GM23248 (cell line): ENCODE measurements at regions not wholly inside any gene's neighbourhood (a gene's known extent, or its start where the extent isn't known, plus 50 kb on each side); places are given as distances from the start of the nearest gene placed in this dataset.
"Not testable (repeated sequence)": the region's sequence is repeated elsewhere in the genome, so short reads cannot be mapped to it uniquely, and the experiment has no call there.

Experiments
- DNase-seq: peaks from one replicate; pipeline ENCODE4 v3.0.0-alpha.2; 2015
- H2AFZ ChIP-seq: fragments of 200-600 bp; sonication (generic); 2 replicates; pipeline ENCODE4 v1.6.1; 2016; ENCODE audit warnings: antibody characterized with exemption
- H3F3A ChIP-seq: fragments of 200-600 bp; sonication (generic); 2 replicates; pipeline ENCODE4 v1.6.1; 2016; ENCODE audit warnings: mild to moderate bottlenecking, antibody characterized with exemption, mixed run types; ENCODE audit not compliant: insufficient read depth
- H3K27ac ChIP-seq: fragments of 200-600 bp; sonication (generic); 2 replicates; pipeline ENCODE4 v1.5.1; 2016; ENCODE audit warnings: mild to moderate bottlenecking
- H3K27me3 ChIP-seq: fragments of 200-600 bp; sonication (generic); replicated peaks from 2 replicates; pipeline ENCODE4 v1.6.1; 2016; ENCODE audit warnings: mild to moderate bottlenecking; ENCODE audit not compliant: insufficient read depth
- H3K36me3 ChIP-seq: fragments of 200-600 bp; sonication (generic); 2 replicates; pipeline ENCODE4 v1.6.1; 2016; ENCODE audit warnings: low read depth, mild to moderate bottlenecking
- H3K4me1 ChIP-seq: fragments of 200-600 bp; sonication (generic); 2 replicates; pipeline ENCODE4 v1.6.1; 2016; ENCODE audit warnings: mild to moderate bottlenecking; ENCODE audit not compliant: insufficient read depth
- H3K4me2 ChIP-seq: fragments of 200-600 bp; sonication (generic); one replicate; pipeline ENCODE4 v1.6.1; 2016; ENCODE audit warnings: mild to moderate bottlenecking; ENCODE audit not compliant: unreplicated experiment
- H3K4me3 ChIP-seq: fragments of 200-600 bp; sonication (generic); 2 replicates; pipeline ENCODE4 v1.5.1; 2016; ENCODE audit warnings: mild to moderate bottlenecking
- H3K79me2 ChIP-seq: fragments of 200-600 bp; sonication (generic); 2 replicates; pipeline ENCODE4 v1.6.1; 2016; ENCODE audit warnings: mild to moderate bottlenecking; ENCODE audit not compliant: insufficient read depth
- H3K9ac ChIP-seq: fragments of 200-600 bp; sonication (generic); 2 replicates; pipeline ENCODE4 v1.6.1; 2016; ENCODE audit warnings: mild to moderate bottlenecking
- H3K9me2 ChIP-seq: fragments of 200-600 bp; sonication (generic); 2 replicates; pipeline ENCODE4 v1.6.1; 2016; ENCODE audit warnings: mixed run types, mild to moderate bottlenecking, moderate library complexity; ENCODE audit not compliant: insufficient read depth
- H3K9me3 ChIP-seq: fragments of 200-600 bp; sonication (generic); one replicate; pipeline ENCODE4 v1.6.1; 2017; ENCODE audit warnings: low read depth
- H4K20me1 ChIP-seq: fragments of 200-600 bp; sonication (generic); 2 replicates; pipeline ENCODE4 v1.6.0; 2016; ENCODE audit not compliant: insufficient read depth
- EZH2 ChIP-seq: fragments of 200-600 bp; sonication (generic); IDR thresholded peaks from 2 replicates; pipeline ENCODE4 v1.6.1; 2018; ENCODE audit warnings: antibody characterized with exemption, mild to moderate bottlenecking; ENCODE audit not compliant: insufficient read depth, poor library complexity, severe bottlenecking
- EZH2phosphoT487 ChIP-seq: fragments of 200-600 bp; sonication (generic); IDR thresholded peaks from 2 replicates; pipeline ENCODE4 v1.6.1; 2018; ENCODE audit warnings: antibody characterized with exemption, moderate library complexity, mild to moderate bottlenecking, low read depth; ENCODE audit not compliant: insufficient read depth
- WGBS, 2 experiments: methylation state at CpG; one replicate each; pipeline ENCODE4 v1.1.6; 2015 to 2017; ENCODE audit warnings: low lambda C conversion rate in 2 of 2, low coverage in 1 of 2; ENCODE audit errors: missing lambda C conversion rate in 2 of 2; 5-methylcytosine and 5-hydroxymethylcytosine counted together
- in situ Hi-C: fragments of 300-500 bp; cut with MboI; formaldehyde crosslinking; loops from 2 replicates; pipeline ENCODE4 v1.15.0; 2020

DNA sequence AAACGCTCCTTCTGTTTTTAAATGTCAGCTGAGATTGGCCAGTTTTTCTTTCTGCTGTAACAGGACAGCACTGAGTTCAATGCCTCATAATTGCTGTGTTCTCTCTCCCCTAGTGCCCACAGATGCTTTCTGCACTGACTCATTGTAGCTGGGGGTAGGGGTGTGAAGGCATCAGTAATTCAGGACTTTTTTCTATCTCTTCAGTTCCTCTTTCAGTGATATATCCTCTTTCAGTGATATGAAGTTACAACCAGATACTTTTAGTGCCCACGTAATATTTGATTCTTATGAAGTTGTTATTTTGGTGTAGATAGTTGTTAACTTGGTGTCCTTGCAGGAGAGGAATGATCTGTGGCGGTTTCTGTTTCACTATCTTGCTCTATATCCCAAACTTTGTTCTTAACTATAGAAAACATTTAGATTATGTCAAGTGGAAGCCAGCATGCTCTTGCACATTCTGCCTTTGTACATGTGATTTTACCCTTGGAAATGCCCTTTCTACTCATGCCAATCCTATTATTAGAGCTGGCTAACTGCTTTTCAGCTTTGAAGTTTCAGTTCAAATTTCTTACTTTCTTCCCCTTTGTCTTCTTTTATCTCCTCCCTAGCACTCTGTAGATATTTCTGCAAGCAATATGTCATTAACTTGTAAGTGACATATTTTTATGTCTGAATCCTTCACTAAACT is 1258.4 kb downstream of the FAM133A start:
- 8 to 11% methylated on average over 3 of the region's 3 CpGs for WGBS, 2 experiments

DNA sequence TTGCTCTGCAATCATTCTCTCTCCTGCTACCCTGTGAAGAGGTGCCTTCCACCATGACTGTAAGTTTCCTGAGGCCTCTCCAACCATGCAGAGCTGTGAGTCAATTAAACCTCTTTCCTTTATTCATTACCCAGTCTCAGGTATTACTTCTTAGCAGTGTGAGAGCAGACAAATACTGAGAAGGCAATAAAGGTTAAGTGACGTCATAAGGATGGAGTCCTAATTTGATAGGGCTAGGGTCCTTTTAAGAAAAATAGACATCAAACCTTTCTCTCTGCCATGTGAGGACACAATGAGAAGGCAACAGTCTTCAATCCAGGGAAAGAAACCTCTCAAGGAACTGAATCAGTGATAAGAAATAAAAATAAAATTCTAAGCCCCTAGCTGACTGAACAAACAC is 1262.7 kb downstream of the FAM133A start:
- no peaks in the 10 kb centered on the region for H3K36me3 ChIP-seq
- no peak for TF ChIP-seq EZH2
- TF ChIP-seq EZH2phosphoT487 = no peak
- no peaks in the 10 kb centered on the region for H3K4me1 ChIP-seq
- in situ Hi-C loops = no loop called here
- H3K9ac ChIP-seq = no peak overlapping the region
- H3K4me2 ChIP-seq = no peak overlapping the region
- no peak for DNase-seq
- 0 to 25% methylated on average over 1 of the region's 1 CpG for WGBS, 2 experiments
- no peaks in the 10 kb centered on the region for H3K27me3 ChIP-seq
- no peaks in the 10 kb centered on the region for H3K9me3 ChIP-seq
- no peak overlapping the region for H2AFZ ChIP-seq
- no peak overlapping the region for H3K4me3 ChIP-seq
- H3K27ac ChIP-seq = no peak overlapping the region
- no peaks in the 10 kb centered on the region for H3K9me2 ChIP-seq
- H4K20me1 ChIP-seq = no peaks in the 10 kb centered on the region
- no peaks in the 10 kb centered on the region for H3K79me2 ChIP-seq
- no peaks in the 10 kb centered on the region for H3F3A ChIP-seq

More for the DNA sequence above, 1258.4 kb downstream of the FAM133A start:
- no peaks in the 10 kb centered on the region for H3K9me3 ChIP-seq
- H3K9ac ChIP-seq = no peak overlapping the region
- TF ChIP-seq EZH2phosphoT487 (no peak), EZH2 (no peak)
- no peak for DNase-seq
- no peaks in the 10 kb centered on the region for H4K20me1 ChIP-seq
- H3K27ac ChIP-seq = no peak overlapping the region
- no peak overlapping the region for H2AFZ ChIP-seq
- no peaks in the 10 kb centered on the region for H3K36me3 ChIP-seq
- H3F3A ChIP-seq = no peaks in the 10 kb centered on the region
- H3K27me3 ChIP-seq = no peaks in the 10 kb centered on the region
- no peaks in the 10 kb centered on the region for H3K9me2 ChIP-seq
- no peak overlapping the region for H3K4me2 ChIP-seq
- no peaks in the 10 kb centered on the region for H3K4me1 ChIP-seq
- in situ Hi-C loops = no loop called here
- no peak overlapping the region for H3K4me3 ChIP-seq
- H3K79me2 ChIP-seq = no peaks in the 10 kb centered on the region

DNA sequence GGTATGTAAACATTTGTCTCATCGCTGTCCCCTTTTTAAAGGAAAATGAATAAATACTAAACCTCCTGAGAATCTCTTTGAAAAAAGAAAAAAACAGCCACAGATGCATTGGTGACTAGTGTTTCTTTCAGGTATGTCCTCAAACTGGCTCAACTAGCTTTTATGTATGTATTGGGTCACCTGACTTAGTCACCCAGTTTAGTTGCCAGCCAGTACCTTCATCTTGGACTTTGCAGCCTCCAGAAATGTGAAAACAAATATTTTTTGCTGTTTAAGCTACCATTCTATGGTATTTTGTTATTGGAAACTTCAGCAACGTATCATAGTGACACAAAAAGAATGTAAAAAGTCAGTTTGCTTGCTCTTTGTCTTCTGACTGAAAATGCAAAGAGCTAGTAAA is 1263.5 kb downstream of the FAM133A start:
- TF ChIP-seq EZH2 (no peak), EZH2phosphoT487 (no peak)
- Histone ChIP-seq H3K4me1 (no peaks in the 10 kb centered on the region), H3K27me3 (no peaks in the 10 kb centered on the region), H3F3A (no peaks in the 10 kb centered on the region), H3K36me3 (no peaks in the 10 kb centered on the region), H3K27ac (no peak overlapping the region), H3K9me2 (no peaks in the 10 kb centered on the region), H3K4me2 (no peak overlapping the region), H4K20me1 (no peaks in the 10 kb centered on the region), H3K9me3 (no peaks in the 10 kb centered on the region), H2AFZ (no peak overlapping the region), H3K4me3 (no peak overlapping the region), H3K79me2 (no peaks in the 10 kb centered on the region), H3K9ac (no peak overlapping the region)
- no peak for DNase-seq
- 7 to 18% methylated on average over 2 of the region's 2 CpGs for WGBS, 2 experiments
- in situ Hi-C loops = no loop called here

DNA sequence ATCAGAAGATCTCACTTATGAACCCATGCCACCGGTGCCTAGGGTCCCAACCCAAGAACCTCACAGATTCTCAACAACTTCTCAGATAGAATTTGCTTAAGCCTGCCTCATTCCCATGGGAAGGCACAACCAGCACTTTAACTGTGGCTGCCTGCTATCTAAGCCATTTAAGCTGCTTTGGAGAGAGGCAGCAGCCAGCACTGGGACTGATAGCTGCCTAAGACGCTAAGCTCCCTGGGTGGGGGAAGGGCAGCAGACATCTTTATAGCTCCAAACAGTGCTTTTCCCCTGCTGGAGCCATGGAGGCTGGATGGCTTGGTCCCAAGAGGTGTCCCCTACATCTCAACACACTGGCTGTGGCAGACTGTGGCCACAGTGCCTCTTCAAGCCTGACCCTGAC is 1268.6 kb downstream of the FAM133A start:
- no peaks in the 10 kb centered on the region for H3K9me3 ChIP-seq
- H3K9me2 ChIP-seq = no peaks in the 10 kb centered on the region
- no peaks in the 10 kb centered on the region for H3K79me2 ChIP-seq
- H3K27me3 ChIP-seq = no peaks in the 10 kb centered on the region
- WGBS, 2 experiments = 0 to 28% methylated on average over 1 to 2 of the region's 2 CpGs
- H3K4me3 ChIP-seq = no peak overlapping the region
- no peak overlapping the region for H2AFZ ChIP-seq
- no peaks in the 10 kb centered on the region for H3K36me3 ChIP-seq
- H3K4me1 ChIP-seq = no peaks in the 10 kb centered on the region
- H3F3A ChIP-seq = no peaks in the 10 kb centered on the region
- no peak overlapping the region for H3K27ac ChIP-seq
- no peak overlapping the region for H3K4me2 ChIP-seq
- H4K20me1 ChIP-seq = no peaks in the 10 kb centered on the region
- no peak for TF ChIP-seq EZH2
- in situ Hi-C loops = no loop called here
- no peak for DNase-seq
- H3K9ac ChIP-seq = no peak overlapping the region

DNA sequence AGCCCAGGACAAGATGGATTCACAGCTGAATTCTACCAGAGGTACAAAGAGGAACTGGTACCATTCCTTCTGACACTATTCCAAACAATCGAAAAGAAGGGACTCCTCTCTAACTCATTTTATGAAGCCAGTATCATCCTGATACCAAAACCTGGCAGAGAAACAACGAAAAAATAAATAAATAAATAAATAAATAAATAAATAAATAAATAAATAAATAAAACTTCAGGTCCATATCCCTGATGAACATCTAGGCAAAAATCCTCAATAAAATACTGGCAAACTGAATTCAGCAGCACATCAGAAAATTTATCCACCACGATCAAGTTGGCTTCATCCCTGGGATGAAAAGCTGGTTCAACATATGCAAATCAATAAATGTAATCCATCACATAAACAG is 1272.1 kb downstream of the FAM133A start:
- 12 to 38% methylated on average over 1 to 3 of the region's 3 CpGs for WGBS, 2 experiments
- H3K9me2 ChIP-seq, H3K4me1 ChIP-seq, H3F3A ChIP-seq, H3K27me3 ChIP-seq, H3K9me3 ChIP-seq, in situ Hi-C loops, DNase-seq, H3K4me3 ChIP-seq, H3K79me2 ChIP-seq, H3K36me3 ChIP-seq, H2AFZ ChIP-seq, H3K27ac ChIP-seq, H4K20me1 ChIP-seq, H3K9ac ChIP-seq, H3K4me2 ChIP-seq: not testable (repeated sequence)
